Skeletal muscle satellite cell (primary cell): ENCODE measurements at regions not wholly inside any gene's neighbourhood (a gene's known extent, or its start where the extent isn't known, plus 50 kb on each side); places are given as distances from the start of the nearest gene placed in this dataset.
A peak's percentile ranks its signal among the peaks of the same experiment; 100 is the strongest.
"Not testable (repeated sequence)": the region's sequence is repeated elsewhere in the genome, so short reads cannot be mapped to it uniquely, and the experiment has no call there.

Source experiments
- H3K27me3 ChIP-seq: 2 replicates; pipeline ENCODE4 v1.7.0; 2013; ENCODE audit warnings: low read length; ENCODE audit not compliant: control insufficient read depth, insufficient read depth
- H3K36me3 ChIP-seq: 2 replicates; pipeline ENCODE4 v1.7.0; 2013; ENCODE audit warnings: mild to moderate bottlenecking, control low read depth, low read length; ENCODE audit not compliant: insufficient read depth
- H3K4me1 ChIP-seq: 2 replicates; pipeline ENCODE4 v1.7.0; 2013; ENCODE audit warnings: low read length; ENCODE audit not compliant: control insufficient read depth, insufficient read depth
- H3K4me2 ChIP-seq: 2 replicates; pipeline ENCODE4 v1.7.0; 2013; ENCODE audit warnings: mild to moderate bottlenecking, low read length
- H3K4me3 ChIP-seq: 2 replicates; pipeline ENCODE4 v1.7.0; 2013; ENCODE audit warnings: low read length
- H3K9ac ChIP-seq: 2 replicates; pipeline ENCODE4 v1.7.0; 2013; ENCODE audit warnings: mild to moderate bottlenecking, low read depth, low read length, moderate library complexity
- H3K9me3 ChIP-seq: replicated peaks from 2 replicates; pipeline ENCODE4 v1.7.0; 2013; ENCODE audit warnings: mild to moderate bottlenecking, control low read depth, low read length

DNA sequence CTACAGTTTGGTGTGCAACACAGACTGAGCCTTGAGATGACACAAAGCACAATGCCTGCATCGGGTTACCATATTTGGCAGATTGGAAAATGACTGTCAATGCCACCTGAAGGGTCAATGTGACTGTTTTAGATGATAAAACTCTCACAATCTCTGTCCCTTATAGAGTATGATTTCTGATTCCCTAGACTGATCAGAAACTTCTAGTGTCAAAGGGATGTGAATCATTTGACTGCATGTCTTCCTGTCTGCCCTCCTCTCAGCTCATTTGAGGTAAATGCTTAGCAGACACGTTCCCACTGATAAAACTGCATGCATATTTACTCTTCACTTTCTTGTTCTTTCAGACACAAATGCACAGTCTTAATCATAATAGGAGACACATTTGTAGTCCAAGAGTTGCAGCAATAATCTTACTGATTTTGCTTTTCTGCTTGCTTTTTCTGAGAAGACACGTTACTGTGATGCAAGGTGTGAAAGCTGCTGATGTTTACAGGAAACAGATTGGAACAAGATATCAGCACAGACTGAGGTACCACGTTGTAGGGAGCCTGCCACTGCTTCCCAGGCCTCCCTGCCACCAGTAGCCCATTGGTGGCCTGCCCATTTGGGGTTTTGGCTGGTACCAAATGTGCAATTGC lies 77.8 kb downstream of the GCNT4 start:
- no peak overlapping the region for H3K4me3 ChIP-seq

DNA sequence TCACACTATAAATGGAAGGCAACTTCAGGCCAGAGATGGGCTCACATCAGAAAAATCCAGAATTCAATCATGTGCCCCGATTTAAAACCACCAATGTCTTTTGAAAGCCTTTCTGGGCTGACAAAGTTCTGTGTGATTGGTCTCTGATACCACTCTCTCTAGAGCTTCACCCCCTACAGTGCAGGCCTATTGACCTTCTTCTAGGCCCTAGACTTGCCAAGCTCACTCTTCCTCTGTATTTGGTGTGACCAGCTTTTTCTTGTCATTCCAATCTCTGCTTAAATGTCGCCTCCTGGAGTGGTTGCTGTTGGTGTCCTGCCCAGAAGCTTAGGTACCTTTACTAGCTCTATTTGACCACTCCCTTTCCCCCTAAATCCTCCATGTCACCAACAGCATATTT lies 78.7 kb downstream of the GCNT4 start:
- Histone ChIP-seq H3K36me3 (no peaks in the 10 kb centered on the region), H3K9ac (no peak overlapping the region), H3K9me3 (no peaks in the 10 kb centered on the region), H3K4me3 (no peak overlapping the region), H3K4me1 (no peaks in the 10 kb centered on the region), H3K27me3 (peaks cover 17% of the 10 kb centered on the region), H3K4me2 (no peak overlapping the region)

More for the DNA sequence above, 77.8 kb downstream of the GCNT4 start:
- Histone ChIP-seq H3K4me2 (no peak overlapping the region), H3K9me3 (no peaks in the 10 kb centered on the region), H3K27me3 (peaks cover 13% of the 10 kb centered on the region), H3K9ac (no peak overlapping the region), H3K36me3 (no peaks in the 10 kb centered on the region), H3K4me1 (no peaks in the 10 kb centered on the region)

DNA sequence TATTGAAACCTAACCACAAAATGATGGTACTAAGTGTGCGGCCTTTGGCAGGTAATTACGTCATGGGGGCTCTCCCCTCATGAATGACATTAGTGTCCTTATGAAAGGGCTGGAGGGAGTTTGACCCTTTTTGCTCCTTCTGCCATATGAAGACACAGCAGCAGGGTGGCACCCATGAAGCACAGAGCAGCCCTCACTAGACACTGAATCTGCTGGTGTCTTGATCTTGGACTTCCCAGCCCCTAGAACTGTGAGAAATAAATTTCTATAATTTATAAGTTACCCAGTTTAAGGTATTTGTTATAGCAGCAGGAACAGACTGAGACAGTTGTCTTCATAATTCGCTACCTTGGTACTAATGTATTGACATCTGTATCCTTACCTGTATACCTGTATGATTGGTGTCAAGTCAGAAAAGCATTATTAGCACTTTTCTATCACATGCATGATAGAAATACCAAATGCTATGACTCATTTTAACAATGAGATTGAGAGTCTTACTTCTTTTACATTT lies 80.4 kb downstream of the GCNT4 start:
- H3K4me1 ChIP-seq: no peaks in the 10 kb centered on the region
- no peaks in the 10 kb centered on the region for H3K9me3 ChIP-seq
- no peak overlapping the region for H3K4me3 ChIP-seq
- H3K27me3 ChIP-seq: peaks cover 18% of the 10 kb centered on the region
- H3K9ac ChIP-seq: no peak overlapping the region
- no peaks in the 10 kb centered on the region for H3K36me3 ChIP-seq
- no peak overlapping the region for H3K4me2 ChIP-seq

DNA sequence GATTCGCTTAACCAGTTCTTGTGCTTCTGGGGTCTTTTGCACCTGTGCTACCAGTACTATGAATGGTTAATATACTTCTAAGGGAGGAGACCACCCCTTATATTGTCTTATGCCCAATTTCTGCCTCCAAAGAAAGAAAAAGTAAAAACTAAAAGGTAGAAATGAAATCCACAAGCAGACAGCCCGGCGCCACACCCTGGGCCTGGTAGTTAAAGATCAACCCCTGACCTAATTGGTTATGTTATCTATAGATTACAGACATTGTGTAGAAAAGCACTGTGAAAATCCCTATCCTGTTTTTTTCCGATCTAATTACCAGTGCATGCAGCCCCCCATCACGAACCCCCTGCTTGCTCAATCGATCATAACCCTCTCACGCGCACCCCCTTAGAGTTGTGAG lies 81.5 kb downstream of the GCNT4 start:
- not testable (repeated sequence) for H3K9ac ChIP-seq, H3K4me2 ChIP-seq, H3K9me3 ChIP-seq, H3K36me3 ChIP-seq, H3K4me1 ChIP-seq, H3K4me3 ChIP-seq
- H3K27me3 ChIP-seq: peaks cover 22% of the 10 kb centered on the region

DNA sequence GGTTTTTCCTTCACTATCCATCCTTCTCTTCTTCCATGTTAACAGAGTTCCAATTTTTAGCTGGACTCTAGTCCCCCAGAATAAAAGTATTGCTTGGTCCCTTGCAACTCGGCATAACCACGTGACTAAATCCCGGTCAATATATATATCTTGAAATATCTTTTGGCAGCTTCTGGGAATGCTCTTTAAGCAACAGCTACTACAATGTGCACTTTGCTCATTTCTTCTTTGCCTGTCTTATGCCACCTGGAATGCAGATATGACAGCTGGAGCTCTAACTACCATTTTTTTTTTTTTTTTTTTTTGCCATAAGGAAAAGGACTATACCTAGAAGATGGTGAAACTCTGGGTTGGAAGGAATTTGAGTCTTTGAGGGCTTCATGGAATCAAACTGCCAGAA lies 82.6 kb downstream of the GCNT4 start:
- H3K9me3 ChIP-seq: no peaks in the 10 kb centered on the region
- H3K4me1 ChIP-seq: no peaks in the 10 kb centered on the region
- H3K9ac ChIP-seq: no peak overlapping the region
- no peak overlapping the region for H3K4me3 ChIP-seq
- H3K4me2 ChIP-seq: no peak overlapping the region
- no peaks in the 10 kb centered on the region for H3K36me3 ChIP-seq
- peaks cover 27% of the 10 kb centered on the region for H3K27me3 ChIP-seq

DNA sequence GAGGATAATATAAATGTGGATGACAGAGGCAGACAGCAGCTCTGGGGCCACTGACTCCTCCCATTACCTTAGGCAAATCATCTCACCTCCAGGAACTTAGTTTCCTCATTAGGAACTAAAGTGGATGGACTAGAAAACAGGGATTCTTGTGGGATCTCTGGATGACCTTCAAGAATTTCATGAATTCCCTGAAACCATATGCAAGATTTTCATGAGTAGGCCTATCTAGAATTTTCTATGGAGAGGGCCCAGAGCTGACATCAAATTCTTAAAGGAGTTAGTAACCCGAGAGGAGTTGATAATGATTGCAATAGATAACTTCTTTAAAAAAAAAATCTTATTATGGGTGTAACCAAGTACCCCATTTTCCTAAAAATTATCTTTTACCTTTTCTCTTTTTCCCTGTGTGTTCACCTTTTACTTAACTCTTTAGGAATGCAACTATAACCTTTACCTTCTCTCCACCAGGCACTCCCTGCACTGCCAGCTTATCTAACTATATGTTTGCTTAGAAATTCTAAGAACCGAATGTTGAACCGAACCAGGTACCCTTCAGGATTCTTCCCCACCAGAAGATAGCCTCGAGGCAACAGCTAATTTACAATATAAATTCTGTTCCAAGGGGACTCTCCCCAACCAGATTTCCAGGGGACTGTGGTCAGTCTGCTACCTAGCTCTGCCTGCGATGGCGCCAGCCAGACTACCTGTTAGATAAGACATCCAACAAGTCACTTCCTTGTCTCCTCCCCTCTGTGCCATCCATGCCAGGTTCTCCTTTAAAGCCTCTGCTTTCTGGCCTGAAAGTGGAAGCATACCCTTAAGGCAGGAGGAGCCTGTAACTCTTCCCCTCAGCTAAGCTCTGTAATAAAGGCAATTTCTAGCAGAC lies 86.0 kb downstream of the GCNT4 start:
- Histone ChIP-seq H3K4me3 (no peak overlapping the region), H3K9ac (no peak overlapping the region), H3K4me1 (no peaks in the 10 kb centered on the region), H3K27me3 (peaks cover 39% of the 10 kb centered on the region), H3K36me3 (no peaks in the 10 kb centered on the region), H3K9me3 (no peaks in the 10 kb centered on the region), H3K4me2 (no peak overlapping the region)

DNA sequence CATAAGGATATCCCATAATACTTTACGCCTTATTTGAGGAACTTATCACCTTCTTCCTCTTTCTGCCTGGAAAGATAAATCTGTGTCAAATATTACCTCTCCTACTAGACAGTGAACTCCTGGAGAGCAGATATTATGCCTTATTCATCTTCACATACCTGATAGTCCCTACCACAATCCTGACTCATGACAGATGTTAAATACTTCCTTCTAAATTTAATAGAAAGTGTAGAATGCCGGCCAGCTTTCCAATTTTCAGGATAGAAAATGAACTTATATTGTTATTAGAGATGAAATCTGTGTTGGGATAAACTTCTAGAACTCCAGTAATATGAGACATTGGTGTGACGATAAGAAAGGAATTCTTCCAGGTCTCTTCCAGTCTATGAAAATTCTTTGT lies 89.0 kb downstream of the GCNT4 start:
- H3K9me3 ChIP-seq: no peaks in the 10 kb centered on the region
- peaks cover 34% of the 10 kb centered on the region for H3K27me3 ChIP-seq
- no peak overlapping the region for H3K9ac ChIP-seq
- no peak overlapping the region for H3K4me3 ChIP-seq
- no peaks in the 10 kb centered on the region for H3K4me1 ChIP-seq
- H3K4me2 ChIP-seq: no peak overlapping the region
- H3K36me3 ChIP-seq: no peaks in the 10 kb centered on the region

DNA sequence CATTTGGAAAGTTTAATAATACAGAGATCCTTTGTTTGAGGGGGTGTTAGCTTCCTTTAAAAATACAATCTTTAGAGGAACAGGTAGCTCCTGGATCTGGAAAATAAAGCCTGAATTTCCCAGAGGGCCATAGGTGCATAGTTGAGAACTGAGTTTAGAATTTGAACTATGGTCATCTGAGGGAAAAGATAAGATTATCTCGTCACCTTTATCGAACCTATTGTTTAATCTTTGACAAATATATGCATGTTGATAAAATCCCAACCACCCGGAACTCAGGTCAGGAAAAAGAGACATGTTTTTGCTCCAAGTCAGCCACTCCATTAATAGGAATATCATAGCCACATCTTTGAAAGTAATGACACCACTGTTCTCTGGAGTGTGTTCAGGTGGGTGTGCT lies 91.7 kb upstream of the FAM169A start:
- H3K9me3 ChIP-seq: no peaks in the 10 kb centered on the region

DNA sequence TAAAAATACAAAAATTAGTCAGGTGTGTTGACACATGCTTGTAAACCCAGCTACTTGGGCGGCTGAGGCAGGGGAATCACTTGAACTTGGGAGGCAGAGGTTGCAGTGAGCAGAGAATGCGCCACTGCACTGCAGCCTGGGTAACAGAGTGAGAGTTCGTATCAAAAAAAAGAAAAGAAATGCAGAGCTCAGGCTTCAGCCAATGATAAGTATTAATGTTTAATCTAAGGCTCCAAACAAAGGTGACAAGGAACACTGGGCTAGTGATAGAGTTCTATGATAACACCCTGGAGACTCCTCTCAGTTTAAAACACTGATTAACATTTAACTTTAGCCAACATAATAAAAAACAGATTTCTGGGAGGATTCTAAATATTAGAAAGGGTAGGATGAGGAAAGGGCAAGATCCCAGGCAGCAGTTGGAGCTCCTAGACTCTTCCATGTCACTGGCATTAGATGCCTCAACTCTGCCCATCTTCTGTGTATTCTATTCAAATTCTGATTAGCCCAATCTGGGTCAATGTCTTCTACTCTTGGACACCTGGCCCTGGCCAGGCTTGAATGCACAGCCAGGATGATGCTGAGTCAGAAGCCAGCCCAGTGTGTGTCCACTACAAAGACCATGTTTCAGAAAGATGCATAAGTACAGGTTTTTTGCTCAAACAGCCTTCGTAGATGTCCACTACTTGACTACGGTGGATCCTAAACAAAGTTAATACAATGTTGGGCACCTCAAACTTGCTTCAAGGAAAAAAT lies 91.0 kb upstream of the FAM169A start:
- Histone ChIP-seq H3K36me3 (no peaks in the 10 kb centered on the region), H3K4me3 (no peak overlapping the region), H3K4me1 (peaks cover 18% of the 10 kb centered on the region), H3K27me3 (peaks cover 2% of the 10 kb centered on the region), H3K4me2 (no peak overlapping the region), H3K9ac (no peak overlapping the region), H3K9me3 (no peaks in the 10 kb centered on the region)

More for the DNA sequence above, 91.7 kb upstream of the FAM169A start:
- H3K9ac ChIP-seq: no peak overlapping the region
- H3K36me3 ChIP-seq: no peaks in the 10 kb centered on the region
- H3K4me2 ChIP-seq: no peak overlapping the region
- H3K4me3 ChIP-seq: no peak overlapping the region
- peaks cover 2% of the 10 kb centered on the region for H3K27me3 ChIP-seq
- H3K4me1 ChIP-seq: peaks cover 18% of the 10 kb centered on the region

DNA sequence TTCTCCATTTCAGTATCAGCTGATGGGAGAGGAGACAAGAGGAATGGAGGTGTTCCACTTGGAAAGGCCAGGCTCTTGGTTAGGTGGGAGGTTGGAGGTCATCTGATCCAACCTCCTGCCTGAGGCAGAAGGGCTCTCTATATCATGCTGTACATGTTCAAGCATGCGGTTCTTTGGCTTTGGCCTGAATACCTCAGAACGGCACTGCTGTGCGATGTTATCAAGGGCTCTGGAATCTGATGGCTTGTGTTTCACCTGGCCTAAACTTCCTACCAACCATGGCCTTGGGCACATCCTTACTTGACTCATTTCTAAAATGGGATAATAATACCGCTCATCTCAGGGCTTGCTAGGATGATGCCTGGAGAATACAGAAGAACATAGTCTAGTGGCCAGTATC lies 90.1 kb upstream of the FAM169A start:
- H3K27me3 ChIP-seq: peaks cover 2% of the 10 kb centered on the region
- no peak overlapping the region for H3K4me2 ChIP-seq
- H3K9ac ChIP-seq: no peak overlapping the region
- no peaks in the 10 kb centered on the region for H3K36me3 ChIP-seq
- peaks cover 18% of the 10 kb centered on the region for H3K4me1 ChIP-seq
- no peak overlapping the region for H3K4me3 ChIP-seq
- H3K9me3 ChIP-seq: no peaks in the 10 kb centered on the region

DNA sequence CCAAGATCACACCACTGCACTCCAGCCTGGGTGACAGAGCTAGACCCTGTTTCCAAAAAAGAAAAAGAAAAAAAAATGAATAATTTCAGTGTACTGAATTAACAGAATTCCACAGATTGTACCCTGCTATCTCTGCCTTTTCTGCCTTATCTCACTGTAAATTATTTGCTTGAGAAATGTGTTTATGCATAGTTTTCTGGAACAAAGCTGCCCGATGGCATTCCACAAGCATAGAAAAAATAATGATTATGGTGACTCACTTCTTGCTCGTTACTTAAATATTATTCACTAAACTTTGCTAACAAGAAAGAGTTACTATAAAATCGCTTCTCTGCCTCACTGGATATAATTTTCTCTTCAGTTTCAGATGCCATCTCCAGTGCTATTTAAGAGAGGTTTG lies 88.7 kb upstream of the FAM169A start:
- Histone ChIP-seq H3K4me3 (no peak overlapping the region), H3K36me3 (no peaks in the 10 kb centered on the region), H3K27me3 (no peaks in the 10 kb centered on the region), H3K9me3 (no peaks in the 10 kb centered on the region), H3K4me1 (peaks cover 19% of the 10 kb centered on the region), H3K9ac (no peak overlapping the region), H3K4me2 (peak overlapping the region; percentile 50)
